ENCODE measurements at regions not wholly inside any gene's neighbourhood (a gene's known extent, or its start where the extent isn't known, plus 50 kb on each side); places are given as distances from the start of the nearest gene placed in this dataset.

DNA sequence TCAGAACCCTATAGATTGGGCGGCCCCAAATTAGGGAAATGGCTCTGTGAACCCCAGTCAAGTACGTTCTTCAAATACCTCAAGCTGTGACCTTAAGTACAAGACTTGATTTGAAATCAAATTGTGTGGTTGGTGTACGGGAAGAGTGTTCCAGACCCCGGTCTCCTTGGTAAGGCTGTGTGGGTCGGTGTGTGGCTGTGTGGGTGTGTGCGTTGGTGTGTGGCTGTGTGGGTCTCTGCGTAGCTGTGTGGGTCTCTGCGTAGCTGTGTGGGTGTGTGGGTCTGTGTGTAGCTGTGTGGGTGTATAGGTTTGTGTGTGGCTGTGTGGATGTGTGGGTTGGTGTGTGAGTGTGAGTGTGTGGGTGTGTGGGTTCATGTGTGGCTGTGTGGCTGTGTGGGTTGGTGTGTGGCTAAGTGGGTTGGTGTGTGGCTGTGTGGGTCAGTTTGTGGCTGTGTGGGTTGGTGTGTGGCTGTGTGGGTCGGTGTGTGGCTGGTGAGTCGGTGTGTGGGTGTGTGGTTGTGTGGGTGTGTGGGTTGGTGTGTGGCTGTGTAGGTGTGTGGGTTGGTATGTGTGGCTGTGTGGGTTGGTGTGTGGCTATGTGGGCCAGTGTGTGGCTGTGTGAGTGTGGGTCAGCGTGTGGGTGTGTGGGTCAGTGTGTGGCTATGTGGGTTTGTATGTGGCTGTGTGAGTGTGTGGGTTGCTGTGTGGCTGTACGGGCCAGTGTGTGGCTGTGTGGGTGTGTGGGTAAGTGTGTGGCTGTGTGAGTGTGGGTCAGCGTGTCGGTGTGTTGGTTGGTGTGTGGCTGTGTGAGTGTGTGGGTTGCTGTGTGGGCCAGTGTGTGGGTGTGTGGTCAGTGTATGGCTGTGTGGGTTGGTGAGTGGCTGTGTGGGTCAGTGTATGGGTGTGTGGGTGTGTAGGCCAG is 238.7 kb upstream of the ZFHX3 start:
- DNase-seq = no peak

DNA sequence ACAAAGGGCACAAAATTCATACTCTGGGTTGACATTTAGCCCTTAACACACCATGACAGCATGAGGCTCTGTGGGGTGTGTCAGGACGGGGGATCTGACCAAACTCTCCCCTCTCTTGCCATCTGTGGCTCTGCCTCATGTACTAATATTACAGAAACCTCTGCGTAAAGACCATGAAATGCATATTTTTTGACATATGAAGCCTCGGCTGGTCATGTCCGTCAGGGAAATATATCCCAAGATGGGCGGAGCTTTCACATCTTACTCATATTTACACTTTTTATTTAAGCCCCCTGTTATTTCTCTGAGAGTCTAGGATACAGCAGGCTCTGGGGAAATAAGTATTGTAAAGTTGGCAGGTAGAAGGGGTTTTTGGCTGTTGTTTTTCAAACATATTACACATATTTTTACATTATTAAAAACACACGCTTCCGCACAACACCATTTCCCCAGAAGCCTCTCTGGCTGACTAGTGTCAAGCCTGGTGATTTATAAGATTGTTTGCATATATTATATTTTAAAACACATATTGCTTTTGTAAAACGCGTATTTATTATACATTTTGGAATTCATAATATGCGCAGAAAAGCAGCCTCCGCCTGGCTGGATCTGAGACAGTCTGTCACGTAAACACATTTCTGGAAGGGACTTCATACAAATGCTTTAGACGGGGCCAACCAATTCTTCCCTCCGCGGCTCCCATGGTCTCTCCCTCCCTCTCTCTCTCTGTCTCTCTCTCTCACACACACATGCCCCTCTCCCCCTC is 237.7 kb upstream of the ZFHX3 start:
- no peak for DNase-seq

DNA sequence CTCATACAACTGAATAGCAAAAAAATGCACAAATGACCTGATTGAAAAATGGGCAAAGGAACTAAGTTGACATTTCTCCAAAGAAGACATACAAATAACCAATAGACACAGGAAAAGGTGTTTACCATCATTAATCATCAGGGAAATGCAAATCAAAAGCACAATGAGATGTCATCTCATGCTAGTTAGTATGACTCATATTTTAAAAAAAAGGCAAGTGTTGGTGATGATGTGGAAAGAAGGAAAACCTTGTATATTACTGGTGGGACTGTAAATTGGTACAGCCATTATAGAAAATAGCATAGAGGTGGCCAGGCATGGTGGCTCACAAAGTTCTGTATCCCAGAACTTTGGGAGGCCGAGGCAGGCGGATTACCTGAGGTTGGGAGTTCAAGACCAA is 232.5 kb upstream of the ZFHX3 start:
- DNase-seq = no peak

DNA sequence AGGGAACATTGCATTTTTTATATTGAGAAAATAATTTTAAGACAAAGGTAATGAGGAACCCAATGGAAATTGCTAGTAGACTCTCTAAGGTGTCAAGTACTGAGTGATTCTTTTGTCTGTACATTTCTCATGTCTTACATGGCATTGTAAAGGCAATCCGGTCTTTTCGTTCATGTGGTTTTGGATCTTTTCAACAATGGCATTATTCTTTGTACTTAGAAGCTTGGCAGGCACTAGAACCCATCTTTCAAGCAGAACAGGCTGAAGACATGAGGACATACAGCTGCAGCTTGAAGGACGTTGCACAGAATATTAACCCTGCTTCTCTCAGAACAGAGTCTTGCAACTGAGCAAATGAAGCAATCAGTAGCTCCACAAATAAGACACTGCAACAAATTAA is 231.5 kb upstream of the ZFHX3 start:
- DNase-seq = no peak

DNA sequence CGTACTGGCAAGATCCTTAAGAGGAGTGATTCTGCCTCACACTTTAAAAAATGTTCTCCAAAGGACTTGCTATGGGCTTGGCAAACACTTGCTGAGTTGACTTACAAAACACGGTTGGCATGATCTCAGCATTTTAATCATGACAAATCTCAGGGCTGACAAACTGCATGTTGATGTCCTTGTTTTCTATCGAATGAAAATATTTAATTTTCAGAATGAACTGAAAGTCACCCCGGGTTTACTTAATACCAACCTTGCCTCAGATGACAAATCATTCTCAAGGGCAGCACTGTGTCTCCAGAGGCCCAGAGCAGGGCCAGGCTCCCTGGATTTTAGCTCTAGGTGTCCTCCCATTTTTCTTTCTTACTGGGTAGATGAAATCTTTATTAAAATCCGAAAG is 229.1 kb upstream of the ZFHX3 start:
- no peak for DNase-seq

DNA sequence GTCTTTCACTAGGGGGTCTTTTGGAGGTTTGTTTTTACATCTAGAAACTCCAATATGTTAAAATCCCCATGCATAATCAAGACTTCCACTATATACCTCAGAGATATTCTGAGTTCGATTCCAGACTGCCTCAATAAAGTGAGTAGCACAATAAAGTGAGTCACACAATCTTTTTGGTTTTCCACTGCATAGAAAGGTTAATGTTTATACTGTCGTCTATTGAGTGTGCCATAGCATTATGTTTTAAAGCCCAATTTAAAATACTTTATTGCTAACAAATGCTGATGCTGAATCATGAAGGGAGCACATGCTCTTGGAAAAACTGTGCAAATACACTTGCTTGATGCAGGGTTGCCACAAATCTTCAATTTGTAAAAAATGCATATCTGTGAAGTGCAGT is 227.5 kb upstream of the ZFHX3 start:
- DNase-seq = no peak

DNA sequence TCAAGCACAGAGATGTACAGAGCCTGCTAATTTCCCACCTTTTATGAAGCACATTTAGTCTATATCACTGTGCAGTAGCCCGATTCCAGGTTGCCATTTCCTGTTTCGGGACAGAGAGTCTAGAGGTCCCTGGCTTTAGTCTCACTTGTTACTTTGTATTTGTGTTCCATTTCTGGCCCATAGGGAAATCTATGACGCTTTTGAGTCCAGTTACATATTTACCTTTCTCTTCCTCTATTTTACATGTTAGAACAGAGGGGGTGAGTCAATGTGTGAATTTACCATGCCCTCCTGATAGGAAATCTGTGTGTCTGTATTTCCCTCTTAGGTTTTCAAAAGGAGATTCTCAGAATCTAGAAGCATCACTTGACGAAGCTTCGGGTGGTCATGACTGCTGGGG is 227.1 kb upstream of the ZFHX3 start:
- no peak for DNase-seq

DNA sequence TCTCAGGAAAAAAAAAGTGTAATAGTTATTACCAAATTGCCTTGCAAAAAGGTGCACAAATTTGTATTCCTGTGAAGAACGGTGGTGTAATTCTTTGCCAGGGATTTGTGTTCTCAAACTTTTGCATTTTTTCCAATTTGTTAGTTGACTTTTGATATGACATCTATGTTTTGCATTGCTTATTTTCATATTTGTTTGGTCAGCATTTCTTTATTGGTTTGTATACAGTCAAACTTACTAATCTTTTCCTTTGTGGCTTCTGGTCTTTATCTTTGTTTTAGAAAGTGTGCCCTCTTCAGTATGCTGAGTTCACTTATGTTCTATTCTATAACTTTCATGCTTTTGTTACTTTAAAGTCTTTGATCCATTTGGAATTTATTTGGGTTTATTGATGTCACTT is 226.2 kb upstream of the ZFHX3 start:
- no peak for DNase-seq

DNA sequence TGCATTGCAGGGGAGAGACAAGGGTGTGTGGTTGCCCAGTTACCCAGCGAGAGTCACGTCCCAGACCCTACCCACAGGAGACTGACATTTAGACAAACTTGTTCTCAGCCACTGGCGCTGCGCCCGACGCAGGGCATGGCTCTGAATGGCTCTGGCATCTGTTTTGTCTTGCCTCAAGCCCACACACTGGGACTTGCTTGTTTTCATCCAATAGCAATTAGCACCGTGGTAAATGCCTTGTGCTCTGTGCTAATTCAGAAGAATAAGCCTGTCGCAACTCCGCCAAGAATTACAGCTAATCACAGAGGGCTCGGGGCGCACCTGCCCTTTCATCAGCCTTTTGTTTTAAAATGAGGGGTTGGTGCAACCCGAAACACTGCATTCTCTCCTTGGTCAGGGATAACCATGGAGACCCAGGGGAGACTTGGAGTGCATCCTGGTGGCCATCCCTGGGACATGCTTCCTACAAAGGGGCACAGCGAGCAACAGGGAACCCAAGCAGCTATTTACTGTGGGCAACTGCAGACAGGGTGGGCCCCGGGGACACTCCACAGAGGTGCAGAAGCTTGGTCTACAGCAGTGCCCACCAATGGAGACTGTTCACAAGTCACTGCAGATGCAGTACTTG is 220.6 kb upstream of the ZFHX3 start:
- no peak for DNase-seq

DNA sequence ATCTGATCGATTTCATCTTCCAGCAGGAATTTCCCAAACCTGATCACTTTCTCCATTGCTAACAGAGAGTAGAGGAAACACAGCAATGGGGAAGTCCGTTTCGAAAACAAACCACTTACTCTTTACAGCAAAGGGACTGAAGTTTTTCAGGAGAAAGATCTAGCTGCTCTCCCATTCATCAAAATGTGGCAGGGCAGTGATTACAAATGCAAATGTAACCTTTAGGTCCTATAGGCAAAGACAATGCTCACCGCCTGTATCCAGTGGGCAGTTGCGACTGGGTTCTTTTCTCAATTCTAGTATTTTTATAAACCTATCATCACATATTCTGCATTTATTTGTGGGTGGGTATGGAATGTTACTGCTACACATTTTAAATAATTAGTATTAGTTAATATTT is 218.0 kb upstream of the ZFHX3 start:
- DNase-seq = no peak

DNA sequence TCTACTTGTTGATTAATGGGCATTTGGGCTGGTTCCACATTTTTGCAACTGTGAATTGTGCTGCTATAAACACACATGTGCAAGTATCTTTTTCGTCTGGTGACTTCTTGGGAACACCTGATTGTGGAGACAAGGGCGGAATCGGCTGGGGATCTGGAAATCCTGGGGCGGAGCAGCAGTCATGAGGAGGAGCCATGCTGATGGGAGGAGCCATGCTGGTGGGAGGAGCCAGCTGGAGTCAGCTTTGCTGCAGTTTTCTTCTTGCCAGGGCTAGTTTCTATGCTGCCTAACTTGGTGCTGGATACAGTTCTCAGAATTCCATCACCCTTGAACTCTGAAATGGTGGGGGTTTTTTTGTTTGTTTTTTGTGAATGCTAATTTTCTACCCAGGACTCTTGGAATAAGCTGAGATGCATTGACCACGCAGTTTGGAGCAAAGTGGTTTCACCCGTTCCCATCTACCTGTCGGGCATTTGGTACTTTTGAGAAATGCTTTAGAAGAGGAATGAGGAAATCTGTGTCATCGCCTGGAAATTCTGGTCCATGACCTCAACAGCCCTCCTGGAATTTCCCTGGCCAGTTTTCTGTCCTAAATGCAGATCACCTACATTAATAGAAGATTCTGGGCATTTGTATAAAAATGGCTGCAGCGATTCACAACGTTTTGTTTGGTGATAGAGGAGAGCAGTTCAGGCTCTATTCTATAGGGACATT is 217.4 kb upstream of the ZFHX3 start:
- no peak for DNase-seq

DNA sequence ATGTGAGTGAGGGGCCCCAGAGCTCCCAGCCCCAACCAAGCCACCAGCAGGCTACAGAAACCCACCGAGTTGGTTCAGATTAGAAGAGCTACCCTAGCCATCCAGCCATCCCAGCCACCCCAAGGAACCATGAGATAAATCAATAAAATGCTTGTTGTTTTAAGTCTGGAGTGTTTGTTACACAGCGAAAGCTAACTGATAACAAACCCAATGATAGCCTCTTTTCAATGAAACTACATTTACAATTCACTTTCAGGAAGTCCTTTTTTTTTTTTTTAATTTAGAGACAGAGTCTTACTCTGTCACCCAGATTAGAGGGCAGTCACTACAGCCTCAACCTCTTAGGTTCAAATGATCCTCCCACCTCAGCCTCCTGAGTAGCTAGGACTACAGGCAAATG is 215.0 kb upstream of the ZFHX3 start:
- no peak for DNase-seq

DNA sequence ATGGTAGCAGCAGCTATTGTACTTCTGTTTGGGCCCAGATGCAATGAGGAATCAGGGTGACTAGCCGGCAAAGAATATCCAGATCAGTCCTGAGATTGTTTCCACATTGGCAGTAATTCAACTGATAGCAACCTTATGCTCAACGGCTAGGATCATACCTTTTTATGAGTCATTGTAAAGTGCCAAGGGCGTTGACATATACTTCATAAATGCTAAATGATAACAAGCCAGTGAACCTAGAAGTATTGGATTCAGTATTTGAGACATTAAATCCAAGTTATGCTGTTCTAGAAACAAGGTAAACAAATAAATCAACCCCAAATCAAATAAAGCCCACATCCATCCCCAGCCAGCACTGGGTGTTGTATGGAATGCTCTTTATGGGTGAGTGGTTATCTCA is 207.1 kb upstream of the ZFHX3 start:
- DNase-seq = no peak

DNA sequence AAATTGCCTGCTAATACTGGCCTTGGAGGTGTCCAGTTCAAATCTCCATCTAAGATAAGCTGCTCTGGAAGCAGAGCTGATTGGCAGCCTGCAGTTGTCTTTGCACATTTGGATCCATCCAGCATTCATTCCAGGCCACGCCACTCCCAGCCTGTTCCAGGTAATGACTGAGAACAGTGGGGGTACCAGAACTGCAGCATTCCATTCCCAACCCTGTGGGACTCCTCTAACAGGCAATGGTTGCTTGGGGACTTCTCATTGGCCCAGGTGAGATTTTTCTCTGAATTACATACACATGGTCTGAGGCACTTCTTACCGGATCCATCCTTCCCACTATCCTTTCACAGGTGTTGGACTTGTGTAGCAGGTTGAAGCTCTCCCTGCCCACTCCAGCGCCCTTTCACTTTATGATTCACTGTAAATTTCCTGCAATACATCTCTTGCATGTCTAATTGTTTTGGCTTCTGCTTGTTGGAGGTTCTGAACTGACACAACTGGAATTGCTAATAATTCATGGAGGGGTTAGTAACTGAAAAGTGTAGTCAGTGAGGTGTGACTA is 206.1 kb upstream of the ZFHX3 start:
- no peak for DNase-seq

DNA sequence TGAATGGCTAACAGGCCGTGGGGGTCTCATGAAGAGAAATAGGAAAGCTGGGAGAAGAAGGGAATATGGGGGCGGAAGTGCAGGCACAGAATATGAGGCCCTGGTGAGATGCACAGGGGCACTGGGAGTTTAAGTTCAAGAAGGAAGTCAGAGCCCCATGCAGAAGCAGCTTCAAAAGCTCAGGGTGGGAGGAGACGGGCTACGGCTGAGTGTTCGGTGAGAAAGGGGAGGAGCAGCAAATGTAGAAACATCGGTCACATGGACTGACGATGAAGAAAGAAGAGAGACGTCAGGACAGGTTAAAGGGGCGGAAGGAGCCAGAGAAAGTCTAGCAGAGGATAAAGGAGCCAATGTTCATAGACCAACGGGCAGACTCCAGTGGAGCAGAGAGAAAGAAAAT is 204.5 kb upstream of the ZFHX3 start:
- DNase-seq = no peak

DNA sequence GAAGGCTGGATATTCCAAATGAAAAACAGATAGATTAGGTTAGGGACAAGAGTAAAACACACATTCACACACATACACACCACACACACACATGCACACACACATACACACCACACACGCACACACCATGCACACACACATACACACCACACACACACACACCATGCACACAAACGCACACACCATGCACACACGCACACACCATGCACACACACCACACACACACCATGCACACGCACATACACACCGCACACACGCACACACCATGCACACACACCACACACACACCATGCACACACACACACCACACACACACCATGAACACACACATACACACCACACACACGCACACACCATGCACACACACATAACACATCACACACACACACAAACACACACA is 203.7 kb upstream of the ZFHX3 start:
- DNase-seq = no peak

DNA sequence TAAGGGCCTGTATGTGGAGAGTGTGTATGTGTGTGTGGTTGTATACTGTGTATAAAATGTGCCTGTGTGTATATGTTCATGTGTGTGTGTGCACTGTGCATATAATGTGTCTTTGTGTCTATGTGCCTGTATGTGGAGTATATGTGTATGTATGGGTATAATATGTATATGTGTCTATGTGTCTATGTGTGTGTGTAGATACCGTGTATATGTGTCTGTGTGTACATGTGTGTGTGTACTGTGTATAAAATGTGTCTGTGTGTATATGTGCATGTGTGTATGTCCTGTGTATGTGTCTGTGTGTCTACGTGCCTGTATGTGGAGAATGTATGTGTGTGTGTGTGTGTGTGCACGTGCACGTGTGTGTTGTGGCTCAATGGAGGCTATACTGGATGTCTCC is 200.4 kb upstream of the ZFHX3 start:
- no peak for DNase-seq

DNA sequence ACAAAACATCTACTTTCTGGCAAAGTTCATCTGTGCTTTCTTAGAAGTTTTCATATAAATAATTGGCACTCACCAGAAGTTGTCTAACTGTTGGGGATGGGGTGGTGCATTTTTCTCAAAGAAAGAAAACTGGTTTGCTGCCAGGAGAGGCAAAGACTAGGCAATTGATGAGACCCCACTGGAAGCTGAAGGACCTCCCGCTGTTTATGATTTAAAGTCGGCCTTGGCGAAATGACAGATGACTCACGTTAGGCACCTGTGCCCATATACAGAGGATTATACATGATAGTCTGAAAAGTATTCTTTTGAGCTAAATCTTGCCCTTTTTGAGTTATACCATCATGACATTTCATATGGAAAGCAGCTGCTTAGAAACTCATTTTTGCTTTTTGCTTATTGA is 193.0 kb upstream of the ZFHX3 start:
- DNase-seq = no peak

DNA sequence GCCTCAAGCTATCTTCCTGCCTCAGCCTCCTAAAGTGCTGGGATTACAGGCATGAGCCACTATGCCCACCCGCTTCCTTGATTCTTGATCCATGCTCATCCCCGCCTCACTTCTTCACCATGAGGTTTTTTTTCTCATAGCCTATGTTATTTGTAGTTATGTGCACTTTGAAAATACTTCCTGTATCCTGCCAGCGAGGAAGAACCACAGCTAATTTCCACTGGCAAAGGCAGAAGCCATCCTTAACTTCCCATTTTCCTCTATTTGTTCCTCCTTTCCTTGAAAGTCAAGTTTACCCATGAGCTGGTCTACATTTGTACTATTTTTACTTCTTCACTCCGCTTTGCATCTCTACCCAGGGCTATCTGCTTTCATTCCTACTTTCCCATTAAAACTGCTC is 189.7 kb upstream of the ZFHX3 start:
- no peak for DNase-seq

DNA sequence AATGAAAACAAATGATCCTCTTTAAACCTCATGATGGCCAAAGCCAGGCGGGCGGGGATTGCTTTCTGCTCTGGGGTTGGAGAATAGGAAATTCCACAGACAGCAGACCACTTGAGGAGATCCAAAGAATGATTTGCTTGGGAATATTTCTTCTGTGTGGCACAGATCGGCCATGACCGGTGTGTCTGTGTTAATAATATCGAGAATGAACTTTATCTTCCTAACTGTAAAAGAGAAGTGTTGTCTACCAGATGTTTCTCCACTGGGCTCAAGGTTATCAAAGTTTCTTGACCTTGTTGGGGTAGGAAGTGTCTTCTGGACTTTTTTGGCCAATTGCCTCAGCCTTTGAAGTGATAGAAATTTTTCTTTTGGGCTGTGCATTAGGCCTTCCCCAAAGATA is 186.6 kb upstream of the ZFHX3 start:
- no peak for DNase-seq

DNA sequence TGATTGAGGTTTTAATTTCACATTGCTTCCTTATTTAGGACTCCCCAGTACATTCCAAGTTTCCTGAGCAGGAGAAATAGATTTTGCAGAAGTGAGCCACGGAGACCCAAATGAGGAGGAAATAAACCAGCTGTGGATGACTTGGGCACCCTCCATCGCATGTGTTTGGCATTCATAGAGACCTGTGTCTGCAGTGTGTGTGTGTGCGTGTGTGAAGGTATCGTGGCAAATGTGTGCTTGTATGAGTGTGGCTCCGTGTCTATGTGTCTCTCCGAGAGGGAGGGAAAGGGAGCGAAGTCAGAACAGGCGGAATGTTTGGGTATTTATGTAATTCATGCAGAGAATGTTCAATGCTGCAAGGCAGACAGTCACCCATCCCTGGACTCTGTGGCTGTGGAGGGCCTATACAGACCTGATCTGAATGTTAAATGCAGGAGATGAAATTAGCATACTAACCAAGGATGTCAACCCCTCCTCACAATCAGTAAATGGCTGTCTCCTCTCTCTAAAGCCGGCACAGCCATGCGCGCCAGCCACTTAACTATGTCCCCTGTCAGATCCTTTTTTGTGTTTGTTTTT is 186.0 kb upstream of the ZFHX3 start:
- DNase-seq = no peak

DNA sequence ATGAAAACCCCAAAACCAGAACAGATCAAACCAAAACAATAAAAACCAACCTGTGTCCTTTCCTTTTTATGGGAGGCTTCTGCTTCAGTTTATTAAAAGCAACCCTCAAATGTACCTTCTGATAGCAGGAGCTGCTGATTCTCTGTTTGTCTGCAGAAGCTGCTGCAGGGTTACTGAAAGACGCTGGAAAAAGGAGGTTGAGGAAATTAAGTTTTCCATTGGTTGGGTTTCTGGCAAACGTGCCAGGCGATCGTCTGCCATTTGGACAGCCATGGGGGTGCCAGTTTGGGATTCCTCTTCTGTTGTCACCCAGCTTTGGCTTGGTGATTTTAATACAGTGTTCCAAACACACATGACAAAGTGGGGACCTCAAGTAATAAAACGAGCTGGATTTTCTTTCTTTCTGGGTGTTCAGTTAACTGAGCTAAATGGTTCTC is 185.4 kb upstream of the ZFHX3 start:
- DNase-seq = no peak

Data from stimulated activated CD8-positive, alpha-beta memory T cell treated with anti-CD3 and anti-CD28 coated beads, Interleukin-4, amount 100 ng/mL, for 48 hours (primary cell).